NCI-H1092 (cell line): ENCODE measurements at regions not wholly inside any gene's neighbourhood (a gene's known extent, or its start where the extent isn't known, plus 50 kb on each side); places are given as distances from the start of the nearest gene placed in this dataset.

Experiments used
- DNase-seq: peaks from one replicate; lab custom pipeline; 2025; lab: John Stamatoyannopoulos, UW

- no peak for DNase-seq
Observed at GRCh38 chr17:65365169-65365568, 196.3 kb downstream of the AXIN2 start.

GRCh38 chr17:65364438-65364837 lies 197.0 kb downstream of the AXIN2 start:
- DNase-seq = no peak

DNA sequence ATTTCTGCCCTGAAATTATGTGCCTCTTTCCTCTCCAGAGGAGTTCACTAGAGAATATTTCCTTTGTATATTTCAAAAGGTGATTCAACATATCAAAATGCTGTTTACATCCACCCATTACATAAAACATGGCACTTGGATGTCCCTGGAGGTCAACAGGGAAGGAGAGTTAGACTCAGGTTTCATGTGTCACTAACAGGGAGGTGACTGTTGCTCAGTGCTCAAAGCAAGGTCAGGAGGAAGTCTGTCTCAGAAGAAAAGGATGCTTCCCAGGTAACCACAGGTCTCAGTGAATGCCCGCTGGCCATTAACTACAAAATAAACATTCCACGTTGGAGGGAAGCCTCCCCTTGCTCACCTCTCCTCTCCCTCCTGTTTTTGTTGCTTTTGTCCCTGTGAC lies 198.6 kb downstream of the AXIN2 start:
- no peak for DNase-seq

DNA sequence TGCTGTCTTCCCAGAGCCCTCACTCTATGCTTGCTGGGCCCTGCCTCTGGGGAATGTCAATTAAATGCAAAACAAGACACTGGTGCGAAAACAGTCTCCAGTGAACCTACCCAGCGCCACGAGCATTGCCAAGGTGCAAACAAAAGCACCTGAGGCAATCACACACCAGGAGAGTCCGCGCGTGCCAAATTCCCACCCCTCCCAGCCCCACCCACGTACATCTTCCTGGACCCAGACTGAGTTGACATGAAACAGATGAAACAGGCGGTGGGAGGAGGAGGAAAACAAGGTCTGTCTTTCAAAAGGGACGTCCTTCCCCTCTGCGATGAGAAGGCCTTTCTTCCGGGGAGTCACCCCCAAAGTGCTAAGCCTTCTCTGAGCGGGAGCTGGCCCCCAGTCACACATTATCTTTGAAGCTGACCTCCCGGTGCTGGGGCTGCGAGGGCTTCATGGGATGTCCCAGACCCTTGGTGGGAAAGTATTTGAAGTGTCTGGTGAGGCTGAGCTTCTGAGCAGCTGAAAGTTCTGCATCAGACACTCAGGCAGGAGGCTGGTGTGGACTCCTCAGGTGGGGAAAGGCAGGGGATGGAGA lies 200.4 kb downstream of the AXIN2 start:
- no peak for DNase-seq

DNA sequence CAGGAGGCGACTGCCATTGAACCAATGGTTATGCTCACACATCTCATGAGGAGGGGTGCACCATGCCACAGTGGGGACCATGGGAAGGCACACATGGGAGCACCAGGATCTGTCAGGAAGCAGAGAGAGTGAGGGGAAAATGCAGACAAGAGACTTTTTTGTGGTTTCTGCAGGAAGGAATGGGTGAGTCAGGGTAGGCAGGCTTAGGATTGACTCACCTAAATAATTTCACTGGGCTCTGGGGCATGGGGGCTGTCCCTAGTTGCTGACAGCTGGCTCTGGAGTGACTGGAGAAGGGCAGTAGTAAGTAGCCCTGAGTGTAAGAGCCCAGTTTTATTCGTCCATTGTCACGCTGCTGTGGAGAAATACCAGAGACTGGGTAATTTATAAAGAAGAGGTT lies 202.4 kb downstream of the AXIN2 start:
- no peak for DNase-seq

GRCh38 chr17:65356536-65356935 lies 204.9 kb downstream of the AXIN2 start:
- no peak for DNase-seq

DNA sequence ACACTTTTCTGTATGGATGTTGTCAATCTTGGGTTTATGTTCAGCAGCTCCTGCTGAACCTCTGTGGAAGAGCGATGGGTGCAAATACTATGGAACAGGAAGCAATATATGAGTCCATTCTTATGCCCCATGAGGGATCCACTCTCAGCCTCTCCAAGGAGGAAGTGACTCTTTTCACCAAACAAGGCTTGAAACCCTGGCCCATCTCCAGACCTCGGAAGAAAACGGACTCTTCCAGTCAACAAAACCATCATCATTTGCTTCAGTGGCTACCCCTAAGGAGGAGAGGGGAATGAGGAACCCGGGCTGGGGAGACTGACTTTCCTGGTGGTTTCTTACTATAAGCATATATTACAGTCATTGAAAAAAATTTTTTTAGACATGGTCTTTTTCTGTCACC lies 206.2 kb downstream of the AXIN2 start:
- no peak for DNase-seq

GRCh38 chr17:65349916-65350315 lies 211.5 kb downstream of the AXIN2 start:
- DNase-seq = no peak

DNA sequence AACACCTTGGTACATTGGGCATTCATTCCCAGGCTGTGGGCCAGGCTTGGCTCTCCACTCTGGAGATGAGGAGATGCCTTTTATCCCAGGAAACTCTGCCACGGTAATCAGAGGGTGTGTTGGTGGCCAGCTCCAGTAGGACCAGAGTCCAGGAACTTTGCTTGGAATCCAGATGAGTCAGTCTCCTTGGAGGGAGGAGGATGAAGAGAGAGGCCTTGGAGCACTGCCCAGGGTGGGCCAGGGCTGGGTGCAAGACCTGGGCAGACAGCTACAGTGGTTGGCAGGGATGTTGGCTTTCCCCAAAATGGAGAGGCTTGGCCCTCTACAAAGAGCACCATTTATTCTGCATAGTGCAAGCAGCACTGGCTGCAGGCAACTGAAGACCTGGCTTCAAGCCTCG lies 209.0 kb downstream of the RGS9 start:
- DNase-seq = no peak

DNA sequence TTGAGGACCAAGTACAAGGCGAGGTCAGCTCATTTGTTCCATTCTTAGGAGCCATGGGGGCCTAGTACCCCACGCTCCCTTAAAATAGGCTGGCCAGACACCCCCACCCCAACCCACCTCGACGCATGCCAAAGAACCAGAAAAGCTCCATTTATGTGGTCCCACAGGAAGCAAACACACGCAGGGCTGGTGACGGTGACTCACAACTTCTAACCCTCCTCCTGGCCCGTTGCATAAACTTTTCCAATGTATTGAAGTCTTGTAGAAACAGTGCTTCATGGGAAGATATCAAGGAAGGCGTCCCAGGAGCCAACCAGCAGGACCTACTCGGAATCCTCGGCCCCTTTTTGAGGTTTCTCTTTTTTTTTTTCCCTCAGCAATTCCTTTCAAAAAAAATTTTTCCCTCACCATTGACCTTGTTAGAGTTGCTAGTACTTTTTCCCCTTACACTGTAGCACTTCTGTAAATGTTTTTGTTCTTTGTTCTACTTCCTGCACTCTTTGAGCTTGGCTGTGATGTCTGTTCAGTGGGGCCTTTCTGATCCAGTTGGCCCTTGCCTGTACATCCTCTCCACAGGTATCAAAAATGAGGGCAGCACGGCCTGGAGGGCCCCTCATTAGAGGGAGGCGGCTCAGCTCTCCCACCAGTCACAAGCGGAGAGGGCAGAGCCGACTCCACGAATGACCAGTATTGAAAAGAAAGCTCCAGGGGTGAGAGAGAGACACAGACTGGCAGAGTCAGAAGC lies 208.3 kb downstream of the RGS9 start:
- no peak for DNase-seq

- DNase-seq = no peak
Observed at GRCh38 chr17:65340401-65340800, 203.2 kb downstream of the RGS9 start.

DNA sequence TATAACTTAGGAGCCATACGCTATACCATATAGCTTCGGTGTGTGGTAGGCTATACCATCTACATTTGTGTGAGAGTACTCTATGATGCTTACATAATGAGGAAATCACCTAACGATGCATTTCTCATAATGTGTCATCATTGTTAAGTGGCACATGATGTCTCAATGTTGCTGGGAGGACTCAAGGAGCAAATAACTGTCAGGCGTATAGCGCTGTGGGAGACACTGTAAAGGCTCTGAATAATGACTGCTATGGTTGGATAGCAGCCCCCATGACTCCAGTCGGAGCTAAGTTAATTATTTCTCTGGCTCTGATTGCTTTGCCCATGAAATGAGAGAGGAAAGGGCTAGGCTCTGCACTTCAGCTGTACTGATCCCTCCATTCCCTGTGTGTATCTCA lies 197.2 kb downstream of the RGS9 start:
- no peak for DNase-seq

DNA sequence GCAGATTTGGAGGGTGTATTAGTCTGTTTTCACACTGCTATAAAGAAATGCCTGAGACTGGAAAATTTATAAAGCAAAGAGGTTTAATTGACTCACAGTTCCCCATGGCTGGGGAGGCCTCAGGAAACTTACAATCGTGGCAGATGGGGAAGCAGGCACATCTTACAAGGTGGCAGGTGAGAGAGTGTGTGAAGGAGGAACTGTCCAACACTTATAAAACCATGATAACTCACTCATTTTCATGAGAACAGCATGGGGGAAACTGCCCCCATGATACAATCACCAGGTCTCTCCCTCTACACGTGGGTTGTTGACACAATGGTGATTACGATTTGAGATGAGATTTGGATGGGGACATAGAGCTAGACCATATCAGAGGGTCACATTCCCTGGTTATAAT lies 195.6 kb downstream of the RGS9 start:
- no peak for DNase-seq

DNA sequence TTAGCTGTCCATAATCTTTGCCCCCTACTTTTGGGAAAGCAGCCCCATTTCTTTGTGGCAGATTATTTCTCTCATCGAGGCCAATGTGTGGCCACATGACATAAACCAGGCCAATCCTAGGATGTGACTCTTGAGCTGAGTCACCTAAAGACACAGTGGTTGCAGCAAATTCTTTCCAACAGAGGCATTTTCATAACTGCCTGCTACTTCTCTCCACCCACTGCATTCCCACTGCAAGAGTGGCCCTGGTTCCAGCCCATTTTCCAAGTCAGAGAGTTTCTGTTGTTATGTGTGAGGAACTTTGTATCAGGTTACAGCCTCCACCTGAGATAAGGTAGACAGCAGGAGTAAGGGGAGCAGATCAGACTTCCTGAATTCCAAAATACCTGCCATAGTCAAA lies 195.2 kb downstream of the RGS9 start:
- no peak for DNase-seq

GRCh38 chr17:65328567-65328966 lies 191.4 kb downstream of the RGS9 start:
- no peak for DNase-seq

DNA sequence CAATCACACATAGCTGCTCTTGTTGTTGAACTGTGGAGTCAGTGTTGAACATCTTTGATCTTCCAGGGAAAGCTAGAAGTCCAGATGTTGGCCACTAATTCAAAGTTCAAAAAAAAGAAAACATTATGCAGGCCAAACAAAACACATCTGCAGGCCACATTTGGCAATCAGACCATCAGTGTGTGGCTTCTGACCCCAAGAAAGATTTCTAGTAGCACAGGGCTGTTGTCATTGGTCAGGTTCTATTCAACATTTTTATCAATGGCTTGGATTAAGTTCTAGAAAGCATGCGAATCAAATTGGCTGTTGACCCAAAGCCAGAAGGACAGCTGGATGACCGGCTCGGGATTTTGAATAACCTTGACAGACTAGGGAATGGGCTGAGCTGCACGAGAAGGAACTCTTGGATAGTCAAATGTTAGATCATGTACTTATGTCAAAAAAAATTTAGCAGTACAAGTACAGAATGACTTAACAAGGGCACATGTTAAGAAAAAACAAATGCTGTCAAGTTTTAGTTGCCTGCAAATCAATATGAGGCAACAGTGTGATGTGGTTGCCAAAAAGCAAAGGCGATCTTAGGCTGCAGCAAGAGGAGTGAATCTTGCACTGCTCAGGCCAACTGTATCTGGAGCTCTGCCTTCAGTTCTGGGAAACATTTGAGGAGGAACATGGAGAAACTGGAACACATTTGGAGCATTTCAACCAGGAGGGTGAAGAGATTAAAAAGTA lies 187.6 kb downstream of the RGS9 start:
- no peak for DNase-seq

DNA sequence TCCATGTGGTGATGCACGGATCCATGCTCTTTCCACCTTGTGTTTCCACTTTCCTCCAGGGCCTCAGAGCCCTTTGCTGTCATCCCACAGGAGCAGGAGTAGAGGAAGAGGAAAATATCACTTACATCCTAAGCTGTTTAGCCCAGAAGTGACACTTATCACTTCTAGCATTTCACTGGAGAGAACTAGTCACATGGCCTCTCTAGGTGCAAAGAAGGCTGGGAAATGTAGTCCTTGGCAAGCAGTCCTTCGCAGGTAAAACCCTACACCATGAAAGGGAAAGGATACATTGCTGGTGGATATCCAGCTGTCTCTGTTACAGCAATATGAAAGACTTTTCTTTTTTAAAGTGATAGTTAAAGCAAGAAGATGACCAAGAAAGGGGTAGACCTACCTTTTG lies 185.9 kb downstream of the RGS9 start:
- DNase-seq = no peak

- no peak for DNase-seq
Observed at GRCh38 chr17:65320820-65321219, 183.7 kb downstream of the RGS9 start.

GRCh38 chr17:65314212-65314611 lies 177.0 kb downstream of the RGS9 start:
- no peak for DNase-seq

DNA sequence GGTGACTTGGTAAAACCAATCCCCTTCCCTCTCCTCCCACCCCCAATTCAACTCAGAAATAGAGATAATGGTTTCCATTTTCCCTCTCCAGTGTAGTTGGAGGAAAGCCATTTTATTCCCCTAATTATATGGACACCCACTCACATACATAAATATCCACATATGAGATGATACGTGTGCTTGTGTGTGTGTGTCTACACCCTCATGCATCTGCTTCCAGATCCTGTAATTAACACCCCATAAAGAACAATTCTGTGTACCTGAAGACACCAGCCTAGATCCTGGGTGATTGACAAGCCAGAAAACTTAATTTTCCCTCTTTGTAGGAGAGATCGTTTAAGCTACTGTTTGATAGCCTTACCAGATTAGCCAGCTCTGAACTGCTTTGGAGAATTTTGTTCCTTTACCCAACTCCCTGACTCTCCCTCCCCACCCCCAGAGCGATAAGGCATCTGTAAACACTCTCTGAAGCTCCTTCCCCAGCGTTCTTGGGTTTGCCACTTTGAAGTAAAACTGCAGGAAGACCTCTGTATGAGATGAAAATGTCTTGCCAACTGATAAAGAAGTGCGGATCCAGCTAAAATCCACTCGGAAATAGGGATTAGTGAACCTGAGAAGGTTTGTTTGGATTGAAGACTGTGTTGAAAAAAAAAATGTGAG lies 175.7 kb downstream of the RGS9 start:
- no peak for DNase-seq

DNA sequence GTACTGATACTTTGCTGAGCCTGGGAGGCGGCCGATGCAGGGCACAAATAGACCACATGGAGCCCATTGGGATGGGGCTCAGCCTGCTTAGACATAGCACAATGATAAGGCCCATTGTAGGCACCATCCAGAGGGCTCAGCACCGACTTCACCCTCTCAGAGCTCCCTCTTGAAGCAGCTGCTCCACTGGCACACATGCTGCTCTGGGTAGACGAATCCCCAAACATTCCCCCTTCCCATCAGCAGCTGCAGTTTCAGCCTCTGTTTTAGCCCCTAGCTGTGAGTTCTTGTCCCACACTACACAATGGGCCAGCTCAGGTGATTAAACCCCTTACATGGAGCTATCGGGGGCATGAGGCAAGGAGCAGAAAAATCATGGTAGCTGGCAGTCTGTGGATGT lies 174.1 kb downstream of the RGS9 start:
- no peak for DNase-seq

- no peak for DNase-seq
Observed at GRCh38 chr17:65307961-65308316, 170.8 kb downstream of the RGS9 start.
